ENCODE measurements at regions not wholly inside any gene's neighbourhood (a gene's known extent, or its start where the extent isn't known, plus 50 kb on each side); places are given as distances from the start of the nearest gene placed in this dataset.
"Not testable (repeated sequence)": the region's sequence is repeated elsewhere in the genome, so short reads cannot be mapped to it uniquely, and the experiment has no call there.

DNA sequence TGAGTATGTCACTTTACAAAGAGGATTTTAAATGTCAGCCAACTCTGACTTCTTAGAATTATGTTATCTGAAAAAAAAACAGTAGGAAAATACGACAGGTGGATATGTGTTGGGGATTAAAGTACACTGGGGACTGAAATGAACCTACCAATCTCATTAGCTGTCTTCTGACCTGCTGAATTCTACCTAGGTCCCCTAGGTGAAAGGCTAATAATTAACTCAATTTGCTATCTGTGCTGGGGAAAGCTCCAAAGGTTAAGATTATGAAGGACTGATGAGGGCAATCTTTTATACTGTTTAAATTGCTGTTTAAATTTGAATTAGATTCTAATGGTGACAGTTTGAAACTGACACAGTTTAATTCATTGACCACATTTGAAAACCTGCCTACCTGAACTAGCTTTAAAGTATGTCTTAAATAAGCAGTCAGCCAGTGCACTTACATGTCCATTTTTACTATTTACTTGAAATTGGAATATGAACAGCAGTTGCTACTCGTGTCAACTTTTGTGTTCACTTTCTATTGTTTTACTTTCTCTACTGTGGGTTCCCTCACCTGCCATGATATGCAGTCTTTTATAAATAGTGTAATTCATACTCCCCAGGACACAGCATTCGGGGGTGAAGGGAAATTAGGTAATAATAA lies 977.3 kb downstream of the C4orf33 start:
- Histone ChIP-seq H3K27me3 (no peaks in the 10 kb centered on the region), H3K4me3 (no peak overlapping the region), H3K4me1 (no peaks in the 10 kb centered on the region), H3K9me3 (no peaks in the 10 kb centered on the region), H3K27ac (no peak overlapping the region), H3K36me3 (no peaks in the 10 kb centered on the region)
- no peak for TF ChIP-seq EP300 (IDR thresholded peaks at IDR 0.05)
- TF ChIP-seq POLR2AphosphoS5 (IDR thresholded peaks at IDR 0.05): no peak
- TF ChIP-seq, protein P1, sequence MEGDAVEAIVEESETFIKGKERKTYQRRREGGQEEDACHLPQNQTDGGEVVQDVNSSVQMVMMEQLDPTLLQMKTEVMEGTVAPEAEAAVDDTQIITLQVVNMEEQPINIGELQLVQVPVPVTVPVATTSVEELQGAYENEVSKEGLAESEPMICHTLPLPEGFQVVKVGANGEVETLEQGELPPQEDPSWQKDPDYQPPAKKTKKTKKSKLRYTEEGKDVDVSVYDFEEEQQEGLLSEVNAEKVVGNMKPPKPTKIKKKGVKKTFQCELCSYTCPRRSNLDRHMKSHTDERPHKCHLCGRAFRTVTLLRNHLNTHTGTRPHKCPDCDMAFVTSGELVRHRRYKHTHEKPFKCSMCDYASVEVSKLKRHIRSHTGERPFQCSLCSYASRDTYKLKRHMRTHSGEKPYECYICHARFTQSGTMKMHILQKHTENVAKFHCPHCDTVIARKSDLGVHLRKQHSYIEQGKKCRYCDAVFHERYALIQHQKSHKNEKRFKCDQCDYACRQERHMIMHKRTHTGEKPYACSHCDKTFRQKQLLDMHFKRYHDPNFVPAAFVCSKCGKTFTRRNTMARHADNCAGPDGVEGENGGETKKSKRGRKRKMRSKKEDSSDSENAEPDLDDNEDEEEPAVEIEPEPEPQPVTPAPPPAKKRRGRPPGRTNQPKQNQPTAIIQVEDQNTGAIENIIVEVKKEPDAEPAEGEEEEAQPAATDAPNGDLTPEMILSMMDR (IDR thresholded peaks at IDR 0.05): no peak
- TF ChIP-seq POLR2A (IDR thresholded peaks at IDR 0.05): no peak
- 63 to 89% methylated on average over 3 of the region's 3 CpGs for WGBS, 2 donors (ENCODE audit: low coverage in 1 of 2)
- ATAC-seq: no peak

DNA sequence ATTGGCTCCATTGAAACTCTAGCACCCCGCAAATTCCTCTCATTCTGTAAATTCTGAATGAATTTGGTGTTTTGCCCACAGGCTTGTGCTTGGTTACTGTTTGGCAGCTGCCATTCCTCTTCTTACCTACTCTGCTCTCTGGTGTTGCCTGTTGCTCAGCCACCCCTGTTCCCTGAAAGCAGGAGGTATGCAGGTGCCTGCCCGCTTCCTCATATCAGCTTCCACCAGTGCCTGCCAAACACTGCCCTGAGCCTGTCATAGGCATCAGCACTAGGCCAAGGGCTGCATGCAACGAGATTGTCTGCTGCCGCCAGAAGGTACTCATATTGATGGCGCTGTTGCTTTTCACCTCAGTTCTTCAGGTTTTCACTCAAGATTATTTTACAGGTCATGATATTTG lies 978.1 kb downstream of the C4orf33 start:
- Histone ChIP-seq H3K36me3 (no peaks in the 10 kb centered on the region), H3K27ac (no peak overlapping the region), H3K27me3 (no peaks in the 10 kb centered on the region), H3K9me3 (no peaks in the 10 kb centered on the region), H3K4me3 (no peak overlapping the region), H3K4me1 (no peaks in the 10 kb centered on the region)
- ATAC-seq: no peak
- TF ChIP-seq, protein P1 (IDR thresholded peaks at IDR 0.05): no peak
- TF ChIP-seq EP300 (IDR thresholded peaks at IDR 0.05) (no peak), POLR2A (IDR thresholded peaks at IDR 0.05) (no peak), POLR2AphosphoS5 (IDR thresholded peaks at IDR 0.05) (no peak)
- 89 to 90% methylated on average over 4 of the region's 5 CpGs for whole genome bisulfite sequencing, 2 donors (ENCODE audit: low coverage in 1 of 2)

DNA sequence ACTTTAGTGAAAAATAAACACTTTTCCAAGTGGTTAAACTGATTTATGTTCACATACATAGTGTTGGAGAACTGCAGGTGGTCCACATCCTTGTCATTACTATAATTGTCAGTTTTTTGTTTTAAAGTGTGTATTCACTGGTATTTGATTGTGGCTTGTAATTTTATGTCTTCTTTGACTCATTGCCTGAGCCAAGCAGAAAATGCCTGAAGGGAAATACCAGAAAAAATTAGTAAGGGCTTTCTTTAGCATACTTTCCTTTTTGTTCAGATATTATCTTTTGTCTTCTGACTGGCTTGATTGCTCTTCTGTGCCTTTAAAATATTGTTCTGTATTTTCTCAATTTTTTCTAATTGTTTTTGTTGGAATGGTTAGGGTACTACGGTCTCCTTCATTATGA lies 981.3 kb downstream of the C4orf33 start:
- Histone ChIP-seq H3K27me3 (no peaks in the 10 kb centered on the region), H3K27ac (no peak overlapping the region), H3K36me3 (no peaks in the 10 kb centered on the region), H3K9me3 (no peaks in the 10 kb centered on the region), H3K4me3 (no peak overlapping the region), H3K4me1 (no peaks in the 10 kb centered on the region)
- ATAC-seq: no peak
- TF ChIP-seq POLR2AphosphoS5 (IDR thresholded peaks at IDR 0.05): no peak
- TF ChIP-seq, protein P1 (IDR thresholded peaks at IDR 0.05): no peak
- TF ChIP-seq POLR2A (IDR thresholded peaks at IDR 0.05): no peak
- 75 to 76% methylated on average over 1 of the region's 1 CpG for WGBS, 2 donors (ENCODE audit: low coverage in 1 of 2)

DNA sequence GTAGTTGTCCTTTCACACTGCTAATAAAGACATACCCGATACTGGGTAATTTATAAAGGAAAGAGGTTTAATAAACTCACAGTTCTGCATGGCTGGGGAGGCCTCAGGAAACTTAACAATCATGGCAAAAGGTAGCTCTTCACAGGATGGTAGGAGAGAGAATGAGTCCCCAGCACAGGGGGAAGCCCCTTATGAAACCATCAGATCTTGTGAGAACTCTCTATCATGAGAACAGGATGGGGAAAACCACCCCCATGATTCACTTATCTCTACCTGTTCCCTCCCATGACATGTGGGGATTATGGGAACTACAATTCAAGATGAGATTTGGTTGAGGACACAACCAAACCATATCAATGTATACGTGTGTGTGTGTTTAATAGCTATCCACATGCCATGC lies 983.1 kb downstream of the C4orf33 start:
- not testable (repeated sequence) for H3K9me3 ChIP-seq, H3K4me3 ChIP-seq, H3K27me3 ChIP-seq, H3K36me3 ChIP-seq, H3K27ac ChIP-seq, ATAC-seq, H3K4me1 ChIP-seq
- 53 to 69% methylated on average over 2 of the region's 2 CpGs for WGBS, 2 donors (ENCODE audit: low coverage in 1 of 2)

DNA sequence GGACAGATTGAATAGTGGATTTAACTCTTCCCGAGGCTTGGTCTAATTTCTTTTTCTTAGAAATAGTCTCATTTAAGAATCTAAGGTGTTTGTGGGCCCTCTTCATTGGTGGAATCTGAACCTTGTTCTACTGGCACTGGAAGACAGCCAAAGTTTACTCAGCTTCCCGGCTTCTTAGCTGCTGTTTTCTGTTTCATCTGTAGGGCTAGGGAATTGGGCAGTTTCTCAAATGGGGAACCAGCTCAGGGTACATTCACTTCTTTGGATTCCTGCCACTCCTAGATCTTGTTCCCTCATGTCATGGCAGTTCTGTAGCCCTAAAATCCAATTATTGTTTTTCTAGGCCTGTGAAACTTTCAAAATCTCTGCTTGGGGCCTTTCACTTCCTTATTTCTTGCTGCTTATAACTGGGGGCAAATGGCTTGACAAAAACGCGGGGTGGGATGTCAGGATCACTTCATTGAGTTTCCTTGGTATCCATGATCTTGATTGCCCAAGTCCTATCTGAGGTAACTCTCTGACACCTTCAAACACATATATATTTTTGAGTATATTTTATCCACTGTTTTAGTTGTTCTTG lies 985.0 kb downstream of the C4orf33 start:
- Histone ChIP-seq H3K4me3 (no peak overlapping the region), H3K27ac (no peak overlapping the region), H3K27me3 (no peaks in the 10 kb centered on the region), H3K4me1 (no peaks in the 10 kb centered on the region), H3K9me3 (no peaks in the 10 kb centered on the region), H3K36me3 (no peaks in the 10 kb centered on the region)
- WGBS, 2 donors (ENCODE audit: low coverage in 1 of 2): 72 to 76% methylated on average over 4 of the region's 4 CpGs
- no peak for ATAC-seq
- TF ChIP-seq POLR2A (IDR thresholded peaks at IDR 0.05) (no peak), POLR2AphosphoS5 (IDR thresholded peaks at IDR 0.05) (no peak), EP300 (IDR thresholded peaks at IDR 0.05) (no peak)
- TF ChIP-seq, protein P1 (IDR thresholded peaks at IDR 0.05): no peak

All from gastroesophageal sphincter (tissue), 4 donors.